Caco-2 (cell line): ENCODE measurements at regions not wholly inside any gene's neighbourhood (a gene's known extent, or its start where the extent isn't known, plus 50 kb on each side); places are given as distances from the start of the nearest gene placed in this dataset.

Source experiments
- BruUV-seq: library from RNA; stranded (reverse); fragments of 400-500 nt; replicated peaks from 2 replicates; lab custom pipeline; 2021; lab: Mats Ljungman, UMichigan
- CTCF ChIA-PET: fragments of 300-600 bp; sonication (Branson Sonifier 250); formaldehyde crosslinking; loops from one replicate; lab custom pipeline; 2022; ENCODE audit warnings: antibody characterized with exemption; lab: Charles Lee
- POLR2A ChIA-PET: fragments of 300-600 bp; sonication (Branson Sonifier 250); formaldehyde crosslinking; loops from one replicate; lab custom pipeline; 2022; ENCODE audit warnings: antibody characterized with exemption; lab: Charles Lee
- DNase-seq, 2 experiments: peaks; one replicate each; pipeline versions ENCODE4 v3.0.0 to v3.0.0-alpha.2; 2020 to 2022
- H3K27me3 ChIP-seq: replicated peaks from 2 replicates; pipeline ENCODE4 v1.6.0; 2011; ENCODE audit warnings: low read length; ENCODE audit not compliant: control insufficient read depth, insufficient read depth
- H3K36me3 ChIP-seq: 2 replicates; pipeline ENCODE4 v1.5.1; 2011; ENCODE audit warnings: low read length; ENCODE audit not compliant: control insufficient read depth, insufficient read depth
- H3K4me1 ChIP-seq: fragments of 250-450 bp; sonication (Bioruptor Pico); 2 replicates; pipeline ENCODE4 v1.5.1; 2020; ENCODE audit warnings: mild to moderate bottlenecking
- H3K4me3 ChIP-seq: 2 replicates; pipeline ENCODE4 v1.5.1; 2011; ENCODE audit warnings: low read depth, mild to moderate bottlenecking, control low read depth, low read length
- H3K9me3 ChIP-seq: fragments of 250-450 bp; sonication (Bioruptor Pico); 2 replicates; pipeline ENCODE4 v1.5.1; 2020; ENCODE audit warnings: mild to moderate bottlenecking, moderate library complexity
- H3K27ac Mint-ChIP-seq: one replicate; pipeline ENCODE4 v1.8.0; 2022; ENCODE audit warnings: mixed read lengths; ENCODE audit not compliant: unreplicated experiment
- H3K27me3 Mint-ChIP-seq: one replicate; pipeline ENCODE4 v1.8.0; 2022; ENCODE audit warnings: mixed read lengths; ENCODE audit not compliant: insufficient read depth, unreplicated experiment
- H3K36me3 Mint-ChIP-seq: one replicate; pipeline ENCODE4 v1.8.0; 2022; ENCODE audit warnings: mild to moderate bottlenecking, mixed read lengths; ENCODE audit not compliant: insufficient read depth, unreplicated experiment
- H3K4me1 Mint-ChIP-seq: one replicate; pipeline ENCODE4 v1.8.0; 2022; ENCODE audit warnings: low read depth, mixed read lengths; ENCODE audit not compliant: unreplicated experiment
- H3K4me3 Mint-ChIP-seq: one replicate; pipeline ENCODE4 v1.8.0; 2022; ENCODE audit warnings: mild to moderate bottlenecking, moderate library complexity, mixed read lengths; ENCODE audit not compliant: unreplicated experiment
- H3K9me3 Mint-ChIP-seq: one replicate; pipeline ENCODE4 v1.8.0; 2022; ENCODE audit warnings: mixed read lengths; ENCODE audit not compliant: unreplicated experiment
- CTCF ChIP-seq, 2 experiments: fragments of 200-600 bp in 1 of 2; IDR thresholded peaks; 1 replicate in 1 of 2; 2 replicates in 1 of 2; pipeline versions ENCODE4 v1.5.1 to v1.8.0; 2011 to 2022; ENCODE audit warnings: antibody characterized with exemption in 1 of 2, control low read depth in 1 of 2, inconsistent platforms in 1 of 2, low read depth in 1 of 2, low read length in 1 of 2, mild to moderate bottlenecking in 1 of 2, moderate library complexity in 1 of 2; ENCODE audit not compliant: insufficient read depth in 1 of 2, severe bottlenecking in 1 of 2, unreplicated experiment in 1 of 2
- intact Hi-C: fragments of 100-400 bp; cut with micrococcal nuclease; formaldehyde crosslinking; loops from one replicate; pipeline ENCODE4 v1.10.0; 2022; ENCODE audit not compliant: unreplicated experiment

GRCh38 chr14:37813732-37814131 is 218.3 kb downstream of the TTC6 start:
- H3K36me3 ChIP-seq, result no peaks in the 10 kb centered on the region
- no peak overlapping the region for H3K27ac Mint-ChIP-seq
- H3K4me3 Mint-ChIP-seq, result no peak overlapping the region
- no peaks in the 10 kb centered on the region for H3K27me3 Mint-ChIP-seq
- no peak for TF ChIP-seq CTCF (IDR thresholded peaks at IDR 0.05; ENCODE audit: insufficient read depth in 1 of 2, low read depth in 1 of 2, low read length in 1 of 2, severe bottlenecking in 1 of 2, unreplicated experiment in 1 of 2)
- H3K4me1 ChIP-seq, result peaks cover 20% of the 10 kb centered on the region
- no peaks in the 10 kb centered on the region for H3K36me3 Mint-ChIP-seq
- no peak overlapping the region for H3K4me3 ChIP-seq
- H3K4me1 Mint-ChIP-seq, result peaks cover 16% of the 10 kb centered on the region
- no peaks in the 10 kb centered on the region for H3K27me3 ChIP-seq
- no peaks in the 10 kb centered on the region for H3K9me3 Mint-ChIP-seq
- ChIA-PET CTCF (no interaction called here), POLR2A (no interaction called here)
- H3K9me3 ChIP-seq, result no peaks in the 10 kb centered on the region
- no peak for DNase-seq
- intact Hi-C loops, result no loop called here
- BruUV-seq, result no TSS peak

- Histone ChIP-seq H3K27me3 (no peaks in the 10 kb centered on the region), H3K9me3 (no peaks in the 10 kb centered on the region), H3K4me3 (no peak overlapping the region), H3K4me1 (peaks cover 3% of the 10 kb centered on the region), H3K36me3 (no peaks in the 10 kb centered on the region)
- Mint-ChIP-seq H3K36me3 (no peaks in the 10 kb centered on the region), H3K27ac (no peak overlapping the region), H3K9me3 (no peaks in the 10 kb centered on the region), H3K4me1 (no peaks in the 10 kb centered on the region), H3K4me3 (no peak overlapping the region), H3K27me3 (no peaks in the 10 kb centered on the region)
- intact Hi-C loops, result no loop called here
- ChIA-PET POLR2A (no interaction called here), CTCF (no interaction called here)
- BruUV-seq, result no TSS peak
- no peak for DNase-seq
- TF ChIP-seq CTCF (IDR thresholded peaks at IDR 0.05; ENCODE audit: insufficient read depth in 1 of 2, low read depth in 1 of 2, low read length in 1 of 2, severe bottlenecking in 1 of 2, unreplicated experiment in 1 of 2), result no peak
Measured at GRCh38 chr14:37816135-37816534, 220.7 kb downstream of the TTC6 start.

GRCh38 chr14:37816743-37817295 is 221.4 kb downstream of the TTC6 start:
- no peaks in the 10 kb centered on the region for H3K27me3 Mint-ChIP-seq
- Histone ChIP-seq H3K27me3 (no peaks in the 10 kb centered on the region), H3K9me3 (no peaks in the 10 kb centered on the region), H3K4me1 (no peaks in the 10 kb centered on the region; the same call in 1 of the 2 replicates), H3K36me3 (no peaks in the 10 kb centered on the region), H3K4me3 (no peak overlapping the region)
- no peak overlapping the region for H3K4me3 Mint-ChIP-seq
- intact Hi-C loops, result no loop called here
- CTCF ChIA-PET, result no interaction called here
- no TSS peak for BruUV-seq
- POLR2A ChIA-PET, result no interaction called here
- TF ChIP-seq CTCF (IDR thresholded peaks at IDR 0.05; ENCODE audit: insufficient read depth in 1 of 2, low read depth in 1 of 2, low read length in 1 of 2, severe bottlenecking in 1 of 2, unreplicated experiment in 1 of 2), result no peak
- no peak overlapping the region for H3K27ac Mint-ChIP-seq
- no peaks in the 10 kb centered on the region for H3K4me1 Mint-ChIP-seq
- no peak for DNase-seq
- no peaks in the 10 kb centered on the region for H3K9me3 Mint-ChIP-seq
- H3K36me3 Mint-ChIP-seq, result no peaks in the 10 kb centered on the region
